Neural cell (in vitro differentiated cells): ENCODE measurements at regions not wholly inside any gene's neighbourhood (a gene's known extent, or its start where the extent isn't known, plus 50 kb on each side); places are given as distances from the start of the nearest gene placed in this dataset.

Source experiments
- EP300 ChIP-seq: fragments of 450-650 bp; conservative IDR thresholded peaks from 2 replicates; pipeline ENCODE4 v1.6.1; 2014; ENCODE audit warnings: antibody characterized with exemption, mild to moderate bottlenecking, moderate library complexity; ENCODE audit not compliant: poor library complexity, severe bottlenecking
- EZH2 ChIP-seq: fragments of 200-600, 300-800 bp; shearing (Covaris generic), sonication (generic); IDR thresholded peaks from 2 replicates; pipeline ENCODE4 v1.6.1; 2014; ENCODE audit warnings: antibody characterized with exemption, low read length, borderline replicate concordance, mild to moderate bottlenecking; ENCODE audit not compliant: insufficient read depth, poor library complexity, severe bottlenecking
- MXI1 ChIP-seq: fragments of 450-650 bp; conservative IDR thresholded peaks from 2 replicates; pipeline ENCODE4 v1.6.1; 2014; ENCODE audit warnings: antibody characterized with exemption, mild to moderate bottlenecking; ENCODE audit not compliant: poor library complexity, severe bottlenecking
- POLR2AphosphoS5 ChIP-seq: IDR thresholded peaks from 2 replicates; pipeline ENCODE4 v1.6.1; 2012
- RAD21 ChIP-seq: fragments of 450-650 bp; conservative IDR thresholded peaks from 2 replicates; pipeline ENCODE4 v1.6.1; 2014; ENCODE audit warnings: antibody characterized with exemption, mild to moderate bottlenecking, moderate library complexity
- TF ChIP-seq, protein P1 (sequence below): fragments of 450-650 bp; IDR thresholded peaks from 2 replicates; pipeline ENCODE4 v1.5.1; 2014; ENCODE audit warnings: antibody characterized with exemption, mild to moderate bottlenecking, moderate library complexity; ENCODE audit not compliant: poor library complexity, severe bottlenecking
- TF ChIP-seq, protein P2 (sequence below): IDR thresholded peaks from 2 replicates; pipeline ENCODE4 v1.6.1; 2012; ENCODE audit warnings: borderline replicate concordance

DNA sequence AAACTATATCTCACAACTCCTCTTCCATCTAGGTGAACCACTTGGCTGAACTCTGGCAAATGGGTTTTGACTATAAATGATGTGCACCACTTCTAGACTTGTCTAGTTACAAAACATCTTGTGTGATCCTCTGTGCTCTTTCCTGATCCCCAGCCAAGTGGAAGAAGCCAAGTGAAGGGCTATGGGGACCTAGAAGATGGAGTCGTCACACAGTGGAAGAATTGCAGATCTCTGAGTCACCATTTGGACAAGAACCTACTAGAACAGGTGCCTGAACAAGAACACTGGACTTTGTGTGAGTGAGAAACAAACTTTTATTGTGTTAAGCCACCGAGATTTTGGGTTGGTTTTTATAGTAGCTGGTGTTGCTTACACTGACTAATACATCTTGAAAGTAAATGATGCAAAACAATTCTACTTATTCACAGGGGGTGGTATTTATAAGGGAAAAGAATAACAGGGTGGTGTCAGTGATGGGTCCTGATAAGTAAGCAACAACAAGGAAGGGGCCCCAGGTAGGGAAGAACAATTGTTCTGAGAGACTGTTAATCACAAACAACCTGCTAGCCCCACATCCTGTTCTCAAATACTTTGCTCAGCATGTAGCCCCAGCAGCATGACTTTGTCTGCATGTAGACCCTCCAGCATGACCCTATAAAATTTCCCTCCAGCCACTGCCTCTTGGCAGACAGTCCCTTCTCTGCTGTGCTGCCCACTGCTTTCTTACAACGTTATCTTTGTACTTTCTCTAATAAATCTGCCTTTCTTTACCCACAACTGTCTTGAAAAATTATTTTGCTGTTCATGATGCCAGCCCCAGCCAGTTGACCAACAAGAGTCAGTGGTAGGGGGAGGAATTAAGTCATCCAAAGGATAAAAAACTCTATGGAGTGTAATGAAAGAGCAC is 280.7 kb upstream of the PLET1 start:
- TF ChIP-seq, protein P1, sequence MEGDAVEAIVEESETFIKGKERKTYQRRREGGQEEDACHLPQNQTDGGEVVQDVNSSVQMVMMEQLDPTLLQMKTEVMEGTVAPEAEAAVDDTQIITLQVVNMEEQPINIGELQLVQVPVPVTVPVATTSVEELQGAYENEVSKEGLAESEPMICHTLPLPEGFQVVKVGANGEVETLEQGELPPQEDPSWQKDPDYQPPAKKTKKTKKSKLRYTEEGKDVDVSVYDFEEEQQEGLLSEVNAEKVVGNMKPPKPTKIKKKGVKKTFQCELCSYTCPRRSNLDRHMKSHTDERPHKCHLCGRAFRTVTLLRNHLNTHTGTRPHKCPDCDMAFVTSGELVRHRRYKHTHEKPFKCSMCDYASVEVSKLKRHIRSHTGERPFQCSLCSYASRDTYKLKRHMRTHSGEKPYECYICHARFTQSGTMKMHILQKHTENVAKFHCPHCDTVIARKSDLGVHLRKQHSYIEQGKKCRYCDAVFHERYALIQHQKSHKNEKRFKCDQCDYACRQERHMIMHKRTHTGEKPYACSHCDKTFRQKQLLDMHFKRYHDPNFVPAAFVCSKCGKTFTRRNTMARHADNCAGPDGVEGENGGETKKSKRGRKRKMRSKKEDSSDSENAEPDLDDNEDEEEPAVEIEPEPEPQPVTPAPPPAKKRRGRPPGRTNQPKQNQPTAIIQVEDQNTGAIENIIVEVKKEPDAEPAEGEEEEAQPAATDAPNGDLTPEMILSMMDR: no peak
- no peak for TF ChIP-seq EP300
- no peak for TF ChIP-seq RAD21
- no peak for TF ChIP-seq EZH2
- no peak for TF ChIP-seq POLR2AphosphoS5
- TF ChIP-seq MXI1: no peak
- TF ChIP-seq, protein P2, sequence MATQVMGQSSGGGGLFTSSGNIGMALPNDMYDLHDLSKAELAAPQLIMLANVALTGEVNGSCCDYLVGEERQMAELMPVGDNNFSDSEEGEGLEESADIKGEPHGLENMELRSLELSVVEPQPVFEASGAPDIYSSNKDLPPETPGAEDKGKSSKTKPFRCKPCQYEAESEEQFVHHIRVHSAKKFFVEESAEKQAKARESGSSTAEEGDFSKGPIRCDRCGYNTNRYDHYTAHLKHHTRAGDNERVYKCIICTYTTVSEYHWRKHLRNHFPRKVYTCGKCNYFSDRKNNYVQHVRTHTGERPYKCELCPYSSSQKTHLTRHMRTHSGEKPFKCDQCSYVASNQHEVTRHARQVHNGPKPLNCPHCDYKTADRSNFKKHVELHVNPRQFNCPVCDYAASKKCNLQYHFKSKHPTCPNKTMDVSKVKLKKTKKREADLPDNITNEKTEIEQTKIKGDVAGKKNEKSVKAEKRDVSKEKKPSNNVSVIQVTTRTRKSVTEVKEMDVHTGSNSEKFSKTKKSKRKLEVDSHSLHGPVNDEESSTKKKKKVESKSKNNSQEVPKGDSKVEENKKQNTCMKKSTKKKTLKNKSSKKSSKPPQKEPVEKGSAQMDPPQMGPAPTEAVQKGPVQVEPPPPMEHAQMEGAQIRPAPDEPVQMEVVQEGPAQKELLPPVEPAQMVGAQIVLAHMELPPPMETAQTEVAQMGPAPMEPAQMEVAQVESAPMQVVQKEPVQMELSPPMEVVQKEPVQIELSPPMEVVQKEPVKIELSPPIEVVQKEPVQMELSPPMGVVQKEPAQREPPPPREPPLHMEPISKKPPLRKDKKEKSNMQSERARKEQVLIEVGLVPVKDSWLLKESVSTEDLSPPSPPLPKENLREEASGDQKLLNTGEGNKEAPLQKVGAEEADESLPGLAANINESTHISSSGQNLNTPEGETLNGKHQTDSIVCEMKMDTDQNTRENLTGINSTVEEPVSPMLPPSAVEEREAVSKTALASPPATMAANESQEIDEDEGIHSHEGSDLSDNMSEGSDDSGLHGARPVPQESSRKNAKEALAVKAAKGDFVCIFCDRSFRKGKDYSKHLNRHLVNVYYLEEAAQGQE: no peak
